ENCODE measurements at regions not wholly inside any gene's neighbourhood (a gene's known extent, or its start where the extent isn't known, plus 50 kb on each side); places are given as distances from the start of the nearest gene placed in this dataset.

- TF ChIP-seq CTCF (conservative IDR thresholded peaks at IDR 0.05) (no peak), EZH2 (IDR thresholded peaks at IDR 0.05; ENCODE audit: low read depth) (no peak)
Observed at GRCh38 chr1:193416226-193417024, 230.0 kb upstream of the B3GALT2 start.

Data from PC-9 (cell line).